ENCODE measurements at regions not wholly inside any gene's neighbourhood (a gene's known extent, or its start where the extent isn't known, plus 50 kb on each side); places are given as distances from the start of the nearest gene placed in this dataset.

GRCh38 chr4:25527034-25527433, 128.6 kb upstream of the SLC34A2 start:
- no peak overlapping the region for H3K4me3 ChIP-seq
- no peaks in the 10 kb centered on the region for H3K4me1 ChIP-seq
- intact Hi-C loops (cut with DNase I): no loop called here

GRCh38 chr4:25528391-25528790, 127.3 kb upstream of the SLC34A2 start:
- intact Hi-C loops (cut with DNase I): no loop called here
- H3K36me3 ChIP-seq: no peaks in the 10 kb centered on the region
- H3K4me1 ChIP-seq: no peaks in the 10 kb centered on the region
- H3K27ac ChIP-seq: no peak overlapping the region
- H3K9me3 ChIP-seq: no peaks in the 10 kb centered on the region
- no peak overlapping the region for H3K4me3 ChIP-seq
- no peak for TF ChIP-seq CTCF (IDR thresholded peaks at IDR 0.05)
- DNase-seq (ENCODE audit: low spot score in 2 of 2): no peak
- no peaks in the 10 kb centered on the region for H3K27me3 ChIP-seq

More at GRCh38 chr4:25527034-25527433, 128.6 kb upstream of the SLC34A2 start:
- TF ChIP-seq CTCF (IDR thresholded peaks at IDR 0.05): no peak
- Histone ChIP-seq H3K36me3 (no peaks in the 10 kb centered on the region), H3K27ac (no peak overlapping the region), H3K9me3 (no peaks in the 10 kb centered on the region), H3K27me3 (no peaks in the 10 kb centered on the region)
- DNase-seq (ENCODE audit: low spot score in 2 of 2): no peak

- Histone ChIP-seq H3K4me3 (no peak overlapping the region), H3K9me3 (no peaks in the 10 kb centered on the region), H3K27ac (no peak overlapping the region), H3K27me3 (no peaks in the 10 kb centered on the region), H3K36me3 (no peaks in the 10 kb centered on the region), H3K4me1 (no peaks in the 10 kb centered on the region)
- intact Hi-C loops (cut with DNase I): no loop called here
- no peak for TF ChIP-seq CTCF (IDR thresholded peaks at IDR 0.05)
- no peak for DNase-seq (ENCODE audit: low spot score in 2 of 2)
Observed at GRCh38 chr4:25531272-25531671, 124.4 kb upstream of the SLC34A2 start.

- Histone ChIP-seq H3K27me3 (no peaks in the 10 kb centered on the region), H3K27ac (no peak overlapping the region)
- no peak for TF ChIP-seq CTCF (IDR thresholded peaks at IDR 0.05)
Observed at GRCh38 chr4:25532591-25532990, 123.1 kb upstream of the SLC34A2 start.

GRCh38 chr4:25533256-25533655, 122.4 kb upstream of the SLC34A2 start:
- TF ChIP-seq CTCF (IDR thresholded peaks at IDR 0.05): no peak
- no peaks in the 10 kb centered on the region for H3K9me3 ChIP-seq
- H3K4me1 ChIP-seq: no peaks in the 10 kb centered on the region
- no peak overlapping the region for H3K4me3 ChIP-seq
- no peaks in the 10 kb centered on the region for H3K27me3 ChIP-seq
- no peaks in the 10 kb centered on the region for H3K36me3 ChIP-seq
- DNase-seq (ENCODE audit: low spot score in 2 of 2): no peak
- H3K27ac ChIP-seq: no peak overlapping the region
- intact Hi-C loops (cut with DNase I): no loop called here

More at GRCh38 chr4:25532591-25532990, 123.1 kb upstream of the SLC34A2 start:
- no peaks in the 10 kb centered on the region for H3K9me3 ChIP-seq
- no peaks in the 10 kb centered on the region for H3K4me1 ChIP-seq
- DNase-seq (ENCODE audit: low spot score in 2 of 2): no peak
- intact Hi-C loops (cut with DNase I): no loop called here
- H3K4me3 ChIP-seq: no peak overlapping the region
- H3K36me3 ChIP-seq: no peaks in the 10 kb centered on the region

- no peaks in the 10 kb centered on the region for H3K4me1 ChIP-seq
- TF ChIP-seq CTCF (IDR thresholded peaks at IDR 0.05): no peak
- intact Hi-C loops (cut with DNase I): no loop called here
- H3K27ac ChIP-seq: no peak overlapping the region
- H3K4me3 ChIP-seq: no peak overlapping the region
- no peaks in the 10 kb centered on the region for H3K27me3 ChIP-seq
- H3K36me3 ChIP-seq: no peaks in the 10 kb centered on the region
- DNase-seq (ENCODE audit: low spot score in 2 of 2): no peak
- no peaks in the 10 kb centered on the region for H3K9me3 ChIP-seq
Observed at GRCh38 chr4:25535278-25535677, 120.4 kb upstream of the SLC34A2 start.
